PC-3 (cell line): ENCODE measurements at regions not wholly inside any gene's neighbourhood (a gene's known extent, or its start where the extent isn't known, plus 50 kb on each side); places are given as distances from the start of the nearest gene placed in this dataset.
"Not testable (repeated sequence)": the region's sequence is repeated elsewhere in the genome, so short reads cannot be mapped to it uniquely, and the experiment has no call there.

ENCODE experiments used
- ATAC-seq: fragments of 200-7000 bp; cut with Tn5 transposase; 2 replicates; pipeline ENCODE4 v1.9.1; 2020; ENCODE audit warnings: mild to moderate bottlenecking, moderate library complexity
- BruUV-seq: library from RNA; stranded (reverse); fragments of 400-500 nt; replicated peaks from 2 replicates; lab custom pipeline; 2021; lab: Mats Ljungman, UMichigan
- CTCF ChIA-PET: fragments of 300-600 bp; sonication (Branson Sonifier 250); formaldehyde crosslinking; loops from one replicate; lab custom pipeline; 2022; ENCODE audit warnings: antibody characterized with exemption; lab: Charles Lee
- POLR2A ChIA-PET: fragments of 300-600 bp; sonication (Branson Sonifier 250); formaldehyde crosslinking; loops from one replicate; lab custom pipeline; 2022; ENCODE audit warnings: antibody characterized with exemption; ENCODE audit not compliant: unreplicated experiment; lab: Charles Lee
- DNase-seq: peaks from one replicate; pipeline ENCODE4 v3.0.0-alpha.2; 2015
- H2AFZ ChIP-seq: fragments of 300-600 bp; sonication (generic); 2 replicates; pipeline ENCODE4 v1.6.0; 2016; ENCODE audit warnings: antibody characterized with exemption, low read length
- H3F3A ChIP-seq: fragments of 300-600 bp; sonication (generic); one replicate; pipeline ENCODE4 v1.6.0; 2017; ENCODE audit warnings: antibody characterized with exemption, low read length, control low read depth, mild to moderate bottlenecking; ENCODE audit not compliant: unreplicated experiment
- H3K27ac ChIP-seq: fragments of 300-600 bp; sonication (generic); 2 replicates; pipeline ENCODE4 v1.5.1; 2016; ENCODE audit warnings: mild to moderate bottlenecking, low read length
- H3K27me3 ChIP-seq: fragments of 300-600 bp; sonication (generic); 2 replicates; pipeline ENCODE4 v1.6.1; 2016; ENCODE audit warnings: low read length, mixed read lengths
- H3K36me3 ChIP-seq: fragments of 300-600 bp; sonication (generic); 2 replicates; pipeline ENCODE4 v1.6.1; 2016; ENCODE audit warnings: low read depth, mixed run types, low read length, mixed read lengths
- H3K4me1 ChIP-seq: fragments of 300-600 bp; sonication (generic); 2 replicates; pipeline ENCODE4 v1.5.1; 2016; ENCODE audit warnings: low read length; ENCODE audit not compliant: insufficient read depth
- H3K4me2 ChIP-seq: fragments of 300-600 bp; sonication (generic); 2 replicates; pipeline ENCODE4 v1.6.0; 2016; ENCODE audit warnings: low read length
- H3K4me3 ChIP-seq: fragments of 300-600 bp; sonication (generic); 2 replicates; pipeline ENCODE4 v1.5.1; 2016; ENCODE audit warnings: mild to moderate bottlenecking, low read length, mixed read lengths
- H3K79me2 ChIP-seq: fragments of 300-600 bp; sonication (generic); 2 replicates; pipeline ENCODE4 v1.6.1; 2017; ENCODE audit warnings: low read length, mixed read lengths
- H3K9ac ChIP-seq: fragments of 300-600 bp; sonication (generic); 2 replicates; pipeline ENCODE4 v1.6.0; 2016; ENCODE audit warnings: mild to moderate bottlenecking, low read length
- H3K9me2 ChIP-seq: fragments of 300-600 bp; sonication (generic); replicated peaks from 2 replicates; pipeline ENCODE4 v1.6.1; 2016; ENCODE audit warnings: mixed run types, low read length, mixed read lengths
- H3K9me3 ChIP-seq: fragments of 300-600 bp; sonication (generic); 2 replicates; pipeline ENCODE4 v1.6.1; 2016; ENCODE audit warnings: low read length, mixed read lengths
- H4K20me1 ChIP-seq: fragments of 300-600 bp; sonication (generic); 2 replicates; pipeline ENCODE4 v1.6.1; 2016; ENCODE audit warnings: low read length, mixed read lengths
- EZH2 ChIP-seq: fragments of 300-600 bp; sonication (generic); IDR thresholded peaks from one replicate; pipeline ENCODE4 v1.6.1; 2017; ENCODE audit warnings: antibody characterized with exemption, mild to moderate bottlenecking, low read length; ENCODE audit not compliant: unreplicated experiment
- EZH2phosphoT487 ChIP-seq: fragments of 300-600 bp; sonication (generic); IDR thresholded peaks from 2 replicates; pipeline ENCODE4 v1.6.1; 2018; ENCODE audit warnings: mild to moderate bottlenecking, antibody characterized with exemption, low read length, borderline replicate concordance
- intact Hi-C: fragments of 100-400 bp; cut with micrococcal nuclease; formaldehyde crosslinking; loops from 2 replicates; pipeline ENCODE4 v1.9.0; 2023
- TF ChIP-seq, protein P1 (sequence below): fragments of 300-600 bp; sonication (generic); conservative IDR thresholded peaks from 2 replicates; pipeline ENCODE4 v1.5.1; 2017; ENCODE audit warnings: antibody characterized with exemption, low read depth, mild to moderate bottlenecking, low read length

DNA sequence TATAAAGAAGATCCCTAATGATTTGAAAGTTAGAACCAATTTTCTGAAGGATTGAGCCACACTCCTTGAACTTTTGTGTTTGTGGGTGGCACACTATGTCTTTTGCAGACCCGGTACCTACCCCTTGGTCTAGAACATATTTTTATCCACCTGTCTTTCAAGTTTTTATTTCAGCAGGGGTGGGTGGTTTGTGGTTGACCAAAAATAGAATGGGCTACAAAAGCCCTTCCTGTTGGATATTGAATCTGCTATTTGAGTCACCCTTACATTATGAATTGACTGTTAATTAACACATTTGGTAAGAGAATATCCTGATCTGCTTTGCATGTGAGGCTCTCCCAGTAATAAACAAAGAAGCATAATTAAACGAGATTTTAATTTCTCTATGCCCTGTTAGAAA, 401.2 kb downstream of the POTEH start:
- H3F3A ChIP-seq, H3K79me2 ChIP-seq, H3K27me3 ChIP-seq, intact Hi-C loops, H3K36me3 ChIP-seq, H2AFZ ChIP-seq, CTCF ChIA-PET, H3K9me2 ChIP-seq, H4K20me1 ChIP-seq, H3K9me3 ChIP-seq, H3K27ac ChIP-seq, BruUV-seq, H3K9ac ChIP-seq, H3K4me1 ChIP-seq, DNase-seq, ATAC-seq, POLR2A ChIA-PET, H3K4me3 ChIP-seq, H3K4me2 ChIP-seq: not testable (repeated sequence)

DNA sequence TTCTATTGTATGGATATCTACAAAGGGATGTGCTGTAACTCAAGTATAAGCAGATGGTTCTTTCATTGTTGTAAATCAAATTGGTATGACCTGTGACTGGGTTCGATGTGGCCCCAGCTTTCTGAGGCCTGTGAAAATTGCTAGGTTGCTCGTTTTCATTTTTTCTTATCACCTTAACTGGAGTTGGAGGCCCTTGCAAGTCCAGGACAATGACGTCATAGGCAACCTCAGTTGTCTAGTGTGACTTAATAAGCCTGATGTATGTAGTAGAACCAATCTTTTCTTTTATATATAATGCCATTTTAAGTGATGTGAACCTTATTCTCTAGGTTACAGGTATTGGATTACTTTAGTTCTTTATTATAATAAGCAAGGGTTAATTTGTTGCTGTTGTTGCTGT, 415.3 kb downstream of the POTEH start:
- POLR2A ChIA-PET, H3K4me2 ChIP-seq, H2AFZ ChIP-seq, H3K9me3 ChIP-seq, H3K4me3 ChIP-seq, CTCF ChIA-PET, H3K36me3 ChIP-seq, ATAC-seq, DNase-seq, H3K27me3 ChIP-seq, BruUV-seq, intact Hi-C loops, H3F3A ChIP-seq, H4K20me1 ChIP-seq, H3K4me1 ChIP-seq, H3K9me2 ChIP-seq, H3K9ac ChIP-seq, H3K27ac ChIP-seq, H3K79me2 ChIP-seq: not testable (repeated sequence)

DNA sequence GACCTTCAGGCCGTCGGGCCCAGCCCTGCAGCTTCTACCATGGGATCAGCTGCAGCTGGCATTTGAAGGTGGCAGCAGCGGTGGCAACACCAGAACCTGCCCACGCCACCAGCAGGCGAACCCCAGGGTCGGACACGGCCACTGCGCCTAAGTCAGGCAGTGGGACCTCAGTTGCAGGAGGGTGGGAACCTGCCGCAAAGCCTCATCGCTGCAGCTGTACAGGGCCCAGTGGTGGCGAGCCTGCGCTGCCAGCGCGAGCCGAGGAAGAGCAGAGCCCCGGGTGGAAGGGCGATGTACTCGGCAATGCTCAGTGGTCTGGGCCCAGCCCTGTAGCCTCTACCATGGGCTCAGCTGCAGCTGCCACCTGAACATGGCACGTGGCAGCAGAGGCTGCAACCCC, 441.6 kb downstream of the POTEH start:
- H4K20me1 ChIP-seq, H3K9ac ChIP-seq, CTCF ChIA-PET, H3K9me2 ChIP-seq, H3K4me2 ChIP-seq, POLR2A ChIA-PET, H3K36me3 ChIP-seq, H3K4me3 ChIP-seq, ATAC-seq, H3F3A ChIP-seq, H3K27me3 ChIP-seq, H2AFZ ChIP-seq, H3K4me1 ChIP-seq, H3K79me2 ChIP-seq, BruUV-seq, intact Hi-C loops, H3K27ac ChIP-seq, DNase-seq, H3K9me3 ChIP-seq: not testable (repeated sequence)

DNA sequence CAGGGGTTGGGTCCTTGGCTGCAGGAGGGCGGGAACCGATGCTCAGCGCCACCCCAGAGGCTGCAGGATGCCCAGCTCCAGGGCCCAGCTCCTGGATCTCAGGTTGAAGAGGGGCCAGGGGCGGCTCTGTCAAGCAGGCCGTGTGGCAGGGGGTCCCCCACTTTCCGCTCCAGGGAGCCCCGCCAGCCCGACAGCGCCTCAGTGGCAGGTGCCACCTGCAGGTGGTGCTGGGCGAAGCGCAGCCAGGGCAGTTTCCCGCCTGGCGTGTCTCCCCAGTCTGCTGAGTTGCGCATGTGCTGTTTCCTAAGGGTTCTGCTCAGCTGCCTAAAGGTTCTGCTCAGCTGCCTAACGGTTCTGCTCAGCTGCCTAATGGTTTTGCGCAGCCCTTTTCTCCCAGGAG, 442.1 kb downstream of the POTEH start:
- H3K27ac ChIP-seq, result no peak overlapping the region
- CTCF ChIA-PET, result no interaction called here
- BruUV-seq, result no TSS peak

GRCh38 chr22:16132598-16132997, 442.8 kb downstream of the POTEH start:
- intact Hi-C loops, H3K27ac ChIP-seq, H3K27me3 ChIP-seq, H4K20me1 ChIP-seq, H3F3A ChIP-seq, ATAC-seq, H3K79me2 ChIP-seq, H3K9me3 ChIP-seq, H3K9me2 ChIP-seq, H3K4me3 ChIP-seq, H2AFZ ChIP-seq, H3K36me3 ChIP-seq, H3K4me1 ChIP-seq, DNase-seq, BruUV-seq, H3K9ac ChIP-seq, H3K4me2 ChIP-seq, CTCF ChIA-PET, POLR2A ChIA-PET: not testable (repeated sequence)

More for the DNA sequence above, 442.1 kb downstream of the POTEH start:
- no peaks in the 10 kb centered on the region for H3K9me3 ChIP-seq
- POLR2A ChIA-PET, result no interaction called here
- no peaks in the 10 kb centered on the region for H3K79me2 ChIP-seq
- no peak overlapping the region for H3K9ac ChIP-seq
- ATAC-seq, result no peak
- no peaks in the 10 kb centered on the region for H3K27me3 ChIP-seq
- no peak overlapping the region for H3K4me3 ChIP-seq
- no peak overlapping the region for H2AFZ ChIP-seq
- H3K9me2 ChIP-seq, result no peaks in the 10 kb centered on the region
- no peaks in the 10 kb centered on the region for H3K4me1 ChIP-seq
- intact Hi-C loops, result no loop called here
- DNase-seq, result no peak
- no peaks in the 10 kb centered on the region for H3K36me3 ChIP-seq
- H4K20me1 ChIP-seq, result no peaks in the 10 kb centered on the region
- no peaks in the 10 kb centered on the region for H3F3A ChIP-seq
- no peak overlapping the region for H3K4me2 ChIP-seq
- TF ChIP-seq EZH2phosphoT487, result no peak
- TF ChIP-seq, protein P1, sequence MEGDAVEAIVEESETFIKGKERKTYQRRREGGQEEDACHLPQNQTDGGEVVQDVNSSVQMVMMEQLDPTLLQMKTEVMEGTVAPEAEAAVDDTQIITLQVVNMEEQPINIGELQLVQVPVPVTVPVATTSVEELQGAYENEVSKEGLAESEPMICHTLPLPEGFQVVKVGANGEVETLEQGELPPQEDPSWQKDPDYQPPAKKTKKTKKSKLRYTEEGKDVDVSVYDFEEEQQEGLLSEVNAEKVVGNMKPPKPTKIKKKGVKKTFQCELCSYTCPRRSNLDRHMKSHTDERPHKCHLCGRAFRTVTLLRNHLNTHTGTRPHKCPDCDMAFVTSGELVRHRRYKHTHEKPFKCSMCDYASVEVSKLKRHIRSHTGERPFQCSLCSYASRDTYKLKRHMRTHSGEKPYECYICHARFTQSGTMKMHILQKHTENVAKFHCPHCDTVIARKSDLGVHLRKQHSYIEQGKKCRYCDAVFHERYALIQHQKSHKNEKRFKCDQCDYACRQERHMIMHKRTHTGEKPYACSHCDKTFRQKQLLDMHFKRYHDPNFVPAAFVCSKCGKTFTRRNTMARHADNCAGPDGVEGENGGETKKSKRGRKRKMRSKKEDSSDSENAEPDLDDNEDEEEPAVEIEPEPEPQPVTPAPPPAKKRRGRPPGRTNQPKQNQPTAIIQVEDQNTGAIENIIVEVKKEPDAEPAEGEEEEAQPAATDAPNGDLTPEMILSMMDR, result no peak
- TF ChIP-seq EZH2, result no peak

- intact Hi-C loops, H3K9ac ChIP-seq, H3K36me3 ChIP-seq, H4K20me1 ChIP-seq, H3K27me3 ChIP-seq, H3K79me2 ChIP-seq, H3K27ac ChIP-seq, H3K4me2 ChIP-seq, H3K9me3 ChIP-seq, BruUV-seq, H3K4me3 ChIP-seq, H3K9me2 ChIP-seq, POLR2A ChIA-PET, H3K4me1 ChIP-seq, H3F3A ChIP-seq, ATAC-seq, H2AFZ ChIP-seq, CTCF ChIA-PET, DNase-seq: not testable (repeated sequence)
Observed at GRCh38 chr22:16146101-16146500, 446.5 kb downstream of the CCT8L2 start.
